GM12878 (cell line): ENCODE measurements at regions not wholly inside any gene's neighbourhood (a gene's known extent, or its start where the extent isn't known, plus 50 kb on each side); places are given as distances from the start of the nearest gene placed in this dataset.
A peak's percentile ranks its signal among the peaks of the same experiment; 100 is the strongest.

Experiments
- BCL3 ChIP-seq: IDR thresholded peaks from 2 replicates; pipeline ENCODE4 v1.6.1; 2011; ENCODE audit warnings: borderline replicate concordance, low read depth, mild to moderate bottlenecking, moderate library complexity, low read length; ENCODE audit not compliant: insufficient read depth, poor library complexity, severe bottlenecking
- BCLAF1 ChIP-seq: fragments of 450-650 bp; IDR thresholded peaks from 2 replicates; pipeline ENCODE4 v1.6.1; 2017; ENCODE audit warnings: antibody characterized with exemption, mild to moderate bottlenecking, moderate library complexity
- EGR1 ChIP-seq, 2 experiments: IDR thresholded peaks; 1 replicate in 1 of 2; 2 replicates in 1 of 2; pipeline ENCODE4 v1.6.1; 2011 to 2012; ENCODE audit warnings: low read depth in 2 of 2, low read length in 2 of 2, borderline replicate concordance in 1 of 2, mild to moderate bottlenecking in 1 of 2, moderate library complexity in 1 of 2
- FOXM1 ChIP-seq: IDR thresholded peaks from 2 replicates; pipeline ENCODE4 v1.6.1; 2012; ENCODE audit warnings: low read depth, mild to moderate bottlenecking, inconsistent platforms, low read length, moderate library complexity
- HDAC2 ChIP-seq: fragments of 200-600 bp; sonication (generic); IDR thresholded peaks from 2 replicates; pipeline ENCODE4 v1.6.1; 2017
- IKZF2 ChIP-seq, 2 experiments: fragments of 450-650 bp; IDR thresholded peaks; 2 replicates each; pipeline ENCODE4 v1.6.1; 2017; ENCODE audit warnings: mild to moderate bottlenecking in 2 of 2, moderate library complexity in 2 of 2
- IRF5 ChIP-seq: fragments of 450-650 bp; IDR thresholded peaks from 2 replicates; pipeline ENCODE4 v1.6.1; 2017; ENCODE audit warnings: borderline replicate concordance
- KDM1A ChIP-seq: fragments of 200-600 bp; sonication (generic); IDR thresholded peaks from 2 replicates; pipeline ENCODE4 v1.6.1; 2016; ENCODE audit warnings: borderline replicate concordance
- MAX ChIP-seq: IDR thresholded peaks from 2 replicates; pipeline ENCODE4 v1.6.1; 2012; ENCODE audit warnings: low read depth, low read length, improper control_type of control experiment
- NKRF ChIP-seq: fragments of 450-650 bp; conservative IDR thresholded peaks from 2 replicates; pipeline ENCODE4 v1.6.1; 2017; ENCODE audit warnings: mild to moderate bottlenecking, moderate library complexity
- POLR2A ChIP-seq: IDR thresholded peaks from 2 replicates; pipeline ENCODE4 v1.6.1; 2011; ENCODE audit warnings: low read depth, mild to moderate bottlenecking, low read length
- SMARCA5 ChIP-seq: fragments of 450-650 bp; IDR thresholded peaks from 2 replicates; pipeline ENCODE4 v1.6.1; 2017; ENCODE audit warnings: mild to moderate bottlenecking
- SRF ChIP-seq, 2 experiments: IDR thresholded peaks; 2 replicates each; pipeline ENCODE4 v1.6.1; 2011; ENCODE audit warnings: low read depth in 2 of 2, low read length in 2 of 2, mild to moderate bottlenecking in 1 of 2, moderate library complexity in 1 of 2
- USF2 ChIP-seq: IDR thresholded peaks from 2 replicates; pipeline ENCODE4 v1.6.1; 2011; ENCODE audit warnings: low read depth, low read length, improper control_type of control experiment, borderline replicate concordance
- ZBTB4 ChIP-seq: fragments of 450-650 bp; formaldehyde crosslinking; IDR thresholded peaks from 2 replicates; pipeline ENCODE4 v1.4.0; 2022; ENCODE audit warnings: mild to moderate bottlenecking, moderate library complexity
- ZNF274 ChIP-seq: IDR thresholded peaks from one replicate; pipeline ENCODE4 v1.8.0; 2011; ENCODE audit not compliant: insufficient read length, insufficient read depth
- ZZZ3 ChIP-seq: IDR thresholded peaks from 2 replicates; pipeline ENCODE4 v1.6.1; 2011; ENCODE audit warnings: low read depth; ENCODE audit not compliant: control insufficient read depth, insufficient read length

- TF ChIP-seq USF2 = peak; percentile 88
- TF ChIP-seq BCLAF1 = no peak
- TF ChIP-seq EGR1 (IDR thresholded peaks at IDR 0.05; ENCODE audit: borderline replicate concordance in 1 of 2, low read depth in 2 of 2, low read length in 2 of 2) = peak in 1 of 2 experiments; percentile 36; a peak in 1 of 3 replicates
- 0 out of 2 replicates have a peak, but pooled peaks have one; percentile 39 for TF ChIP-seq HDAC2
- TF ChIP-seq SMARCA5 = peak; percentile 13; the same call in 1 of the 2 replicates
- TF ChIP-seq ZBTB4 (CRISPR knock-in tag) = no peak
- TF ChIP-seq SRF (IDR thresholded peaks at IDR 0.05; ENCODE audit: low read depth in 2 of 2, low read length in 2 of 2) = no peak
- no peak for TF ChIP-seq ZNF274
- TF ChIP-seq IRF5 = no peak
- TF ChIP-seq IKZF2 (IDR thresholded peaks at IDR 0.05) = peak; percentile 100
- no peak; the same call in none of the 2 replicates for TF ChIP-seq NKRF
- TF ChIP-seq BCL3 = peak; percentile 86
- TF ChIP-seq KDM1A = no peak
- no peak for TF ChIP-seq ZZZ3
- peak; percentile 100 for TF ChIP-seq FOXM1
- peak; percentile 96 for TF ChIP-seq MAX
- TF ChIP-seq POLR2A = peak; percentile 51
Observed at GRCh38 chr10:7471720-7472367, 61.0 kb upstream of the SFMBT2 start (continued).
